ENCODE measurements at regions not wholly inside any gene's neighbourhood (a gene's known extent, or its start where the extent isn't known, plus 50 kb on each side); places are given as distances from the start of the nearest gene placed in this dataset.

DNA sequence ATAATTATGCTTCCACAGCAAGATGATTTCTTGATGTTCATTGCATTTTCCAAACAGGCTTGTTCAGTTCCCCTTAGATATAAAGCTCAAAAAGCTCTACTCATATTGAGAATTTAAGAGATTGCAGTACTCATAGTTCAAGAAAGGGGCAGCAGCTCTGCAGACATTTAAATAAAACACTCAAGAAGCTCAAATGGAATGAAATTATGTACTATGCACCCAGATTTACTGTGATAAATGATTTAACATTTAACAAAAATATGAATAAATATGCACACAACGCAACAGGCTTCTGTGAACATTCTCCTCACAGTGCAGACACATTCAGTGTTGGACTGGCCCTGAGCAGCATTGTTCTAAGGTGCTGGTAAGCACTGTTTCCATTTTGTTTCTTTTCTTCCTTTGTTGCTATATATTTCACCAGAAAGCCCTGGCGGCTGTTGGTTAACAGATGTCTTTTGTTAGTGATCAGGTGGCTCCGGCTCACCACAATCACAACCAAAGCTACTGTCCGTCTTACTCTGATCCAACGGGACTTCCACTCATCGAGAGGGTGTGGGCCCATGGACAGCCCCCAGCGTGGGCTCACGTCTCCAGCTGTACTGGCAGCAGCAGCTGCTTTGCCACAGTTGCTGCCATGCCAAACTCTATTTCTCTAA, 1440.3 kb downstream of the NCAM2 start:
- DNase-seq: peak; percentile 12

- DNase-seq: no peak
Observed at GRCh38 chr21:22444990-22445389, 1446.8 kb downstream of the NCAM2 start.

- no peak for DNase-seq
Observed at GRCh38 chr21:22450507-22450906, 1452.3 kb downstream of the NCAM2 start.

DNA sequence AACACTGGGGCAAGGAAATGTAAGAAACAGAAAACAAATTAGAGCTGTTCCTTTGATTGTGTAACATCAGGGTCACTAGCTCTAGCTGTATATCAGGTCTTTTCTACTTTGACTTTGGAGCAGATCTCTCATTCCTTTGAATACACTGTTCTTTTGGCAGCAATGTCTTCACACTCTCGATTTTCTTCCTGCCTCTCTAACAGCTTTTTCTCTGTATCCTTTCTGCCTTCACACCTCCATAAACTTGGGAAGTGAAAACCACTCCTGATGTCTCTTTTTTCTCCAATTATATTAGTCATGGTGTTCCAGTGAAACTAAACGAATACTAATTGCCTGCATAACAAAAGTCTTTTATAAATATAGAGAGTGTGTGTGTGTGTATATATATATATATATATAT, 1458.0 kb downstream of the NCAM2 start:
- DNase-seq: no peak

- no peak for DNase-seq
Observed at GRCh38 chr21:22468893-22469292, 1470.7 kb downstream of the NCAM2 start.

GRCh38 chr21:22474403-22474802, 1476.2 kb downstream of the NCAM2 start:
- DNase-seq: no peak

DNA sequence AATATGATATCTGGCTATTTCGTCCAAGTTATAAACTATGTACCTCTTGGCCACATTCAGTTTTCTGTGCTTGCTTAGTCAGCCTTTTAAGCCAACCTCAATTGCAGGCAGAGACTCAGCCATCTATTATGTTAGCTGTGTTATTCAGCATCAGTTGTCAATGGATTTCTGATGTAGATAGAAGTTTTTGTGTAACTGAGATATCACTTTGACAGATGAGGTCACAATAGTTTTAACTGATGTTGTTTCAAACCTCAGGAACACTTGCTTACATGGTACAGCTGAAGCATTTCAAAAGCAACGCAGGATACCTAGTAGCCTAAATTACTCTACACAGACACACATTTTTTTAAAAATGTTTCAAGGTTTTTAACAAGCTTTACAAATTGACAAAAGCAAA, 1478.0 kb downstream of the NCAM2 start:
- DNase-seq: no peak

- DNase-seq: no peak
Observed at GRCh38 chr21:22476726-22477646, 1478.8 kb downstream of the NCAM2 start.

GRCh38 chr21:22490049-22490448, 1491.8 kb downstream of the NCAM2 start:
- DNase-seq: peak; percentile 0

GRCh38 chr21:22516230-22516629, 1518.0 kb downstream of the NCAM2 start:
- DNase-seq: no peak

DNA sequence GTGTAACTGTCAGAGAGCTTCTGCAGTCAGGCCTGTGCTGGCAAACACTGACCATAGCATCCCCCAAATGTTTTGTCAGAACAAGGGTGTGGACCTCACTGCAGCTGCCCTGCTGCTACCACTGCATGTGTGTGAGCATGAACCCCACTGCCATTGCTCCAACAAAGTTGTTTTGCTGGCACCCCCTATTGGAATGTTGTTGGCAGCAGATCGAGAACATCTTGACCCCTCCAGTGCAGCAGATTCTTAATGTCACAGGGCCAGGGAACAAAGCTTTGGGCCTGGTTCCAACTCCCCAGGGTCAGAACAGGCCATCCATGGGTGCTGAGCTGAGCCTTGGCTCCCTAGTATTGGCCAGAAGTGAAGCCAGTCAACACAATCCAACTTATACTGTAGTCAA, 1537.4 kb downstream of the NCAM2 start:
- no peak for DNase-seq

GRCh38 chr21:22536509-22536908, 1538.3 kb downstream of the NCAM2 start:
- peak; percentile 6 for DNase-seq

GRCh38 chr21:22544747-22545146, 1546.5 kb downstream of the NCAM2 start:
- DNase-seq: no peak

- DNase-seq: no peak
Observed at GRCh38 chr21:22552390-22552789, 1554.2 kb downstream of the NCAM2 start.

GRCh38 chr21:22554690-22555316, 1556.6 kb downstream of the NCAM2 start:
- no peak for DNase-seq

DNA sequence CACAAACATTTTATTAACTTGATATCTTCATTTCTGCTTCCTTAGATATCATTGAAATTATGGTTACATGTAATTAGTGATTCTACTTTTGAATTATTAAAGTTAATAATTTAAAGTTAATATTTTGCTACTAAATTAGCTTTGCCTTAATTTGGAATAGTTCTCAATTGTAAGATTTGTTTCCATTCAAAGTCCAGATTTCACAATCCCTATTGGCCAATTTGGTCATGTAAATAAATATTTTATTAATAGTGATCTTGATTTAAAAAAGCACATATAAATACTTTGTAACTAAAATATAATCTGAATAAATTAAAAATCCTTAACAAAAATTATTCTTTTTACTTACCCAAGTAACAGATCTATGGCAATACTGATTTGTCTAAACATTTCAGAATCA, 1558.6 kb downstream of the NCAM2 start:
- DNase-seq: no peak

GRCh38 chr21:22561946-22562345, 1563.7 kb downstream of the NCAM2 start:
- DNase-seq: no peak

GRCh38 chr21:22573834-22574233, 1575.6 kb downstream of the NCAM2 start:
- DNase-seq: no peak

GRCh38 chr21:22575165-22575584, 1577.0 kb downstream of the NCAM2 start:
- DNase-seq: peak; percentile 16

DNA sequence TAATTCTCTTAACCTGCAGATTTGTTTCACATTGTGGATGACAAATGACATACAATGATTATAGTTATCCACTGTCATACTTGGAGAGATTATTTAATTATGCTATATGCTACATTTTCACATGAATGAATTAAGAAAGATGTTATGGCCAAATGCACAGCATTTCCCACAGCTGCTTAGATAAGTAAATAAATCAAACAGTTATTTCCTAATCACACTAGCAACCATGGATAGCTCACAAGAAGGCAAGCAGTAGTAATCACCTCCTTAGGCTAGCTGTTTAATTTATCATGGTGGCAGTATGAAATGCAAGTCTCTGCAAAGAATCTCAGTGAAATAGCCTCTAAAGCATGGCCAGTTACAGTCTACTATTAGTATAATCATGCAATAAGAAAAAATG, 1581.5 kb downstream of the NCAM2 start:
- DNase-seq: no peak

DNA sequence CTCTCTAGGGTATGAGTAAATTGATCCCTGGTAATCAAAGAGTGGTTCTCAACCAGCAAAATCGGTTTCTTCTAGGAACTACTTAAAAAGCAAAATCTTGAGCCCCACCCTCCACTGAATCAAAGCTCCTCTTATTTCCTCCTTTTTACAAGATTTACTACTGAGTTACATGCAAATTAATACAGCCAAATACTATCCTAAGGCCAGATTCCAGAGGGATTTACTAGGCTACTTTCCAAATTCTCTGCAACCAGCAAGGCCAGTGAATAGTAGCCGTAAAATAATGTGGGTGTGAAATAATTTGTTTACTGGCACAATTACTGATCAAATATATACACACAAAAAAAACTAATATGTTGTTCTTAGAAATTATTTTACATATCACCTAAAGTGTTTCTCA, 1583.8 kb downstream of the NCAM2 start:
- DNase-seq: no peak

DNA sequence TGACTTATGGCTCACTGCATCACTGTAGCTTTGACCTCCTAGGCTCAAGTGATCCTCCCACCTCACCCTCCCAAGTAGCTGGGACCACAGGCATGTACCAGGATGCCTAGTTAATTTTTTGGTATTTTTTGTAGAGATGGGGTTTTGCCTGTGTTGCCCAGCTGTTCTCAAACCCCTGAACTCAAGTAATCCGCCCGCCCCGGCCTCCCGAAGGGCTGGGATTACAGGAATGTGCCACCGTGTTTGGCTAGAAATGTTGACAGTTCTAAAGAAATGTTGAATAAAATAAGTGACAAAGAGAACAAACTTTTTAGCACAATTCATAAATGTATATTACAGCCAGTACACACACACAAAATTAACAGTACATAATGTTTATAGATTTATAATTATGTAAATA, 1586.1 kb downstream of the NCAM2 start:
- no peak for DNase-seq

DNA sequence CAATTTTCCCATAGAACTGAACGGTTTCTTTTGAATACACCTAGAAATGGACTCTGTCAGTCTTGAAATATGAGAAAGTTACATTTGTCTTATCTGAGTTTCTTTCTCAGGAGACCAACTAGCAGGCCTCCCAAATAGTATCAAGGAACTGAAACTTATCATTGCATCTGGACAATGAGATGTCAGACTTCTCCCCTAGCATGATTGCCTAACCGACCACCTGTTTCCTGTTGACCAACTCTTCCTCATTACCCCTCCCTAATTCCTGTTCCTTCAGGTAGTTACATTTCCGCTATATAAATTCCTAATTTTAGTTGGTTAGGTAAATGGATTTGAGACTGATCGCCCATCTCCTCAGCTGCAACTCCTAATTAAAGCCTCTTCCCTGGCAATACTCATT, 1587.3 kb downstream of the NCAM2 start:
- no peak for DNase-seq

Data from DMS53 (cell line).